Natural killer cell (primary cell): ENCODE measurements at regions not wholly inside any gene's neighbourhood (a gene's known extent, or its start where the extent isn't known, plus 50 kb on each side); places are given as distances from the start of the nearest gene placed in this dataset.

Source experiments
- ATAC-seq, 3 donors: fragments of 150-1000 bp in 2 of 3; fragments of 200-7000 bp in 1 of 3; cut with Tn5 transposase; 1 replicate in 1 of 3; 2 replicates in 2 of 3; pipeline ENCODE4 v1.10.0; 2021; ENCODE audit warnings: mild to moderate bottlenecking in 2 of 3, moderate library complexity in 2 of 3
- DNase-seq, 2 donors: peaks; one replicate each; pipeline versions ENCODE4 v3.0.0 to v3.0.0-alpha.2; 2013 to 2021; ENCODE audit warnings: mixed read lengths in 1 of 2
- H3K27ac ChIP-seq: one replicate; pipeline ENCODE4 v1.5.1; 2013; ENCODE audit warnings: mild to moderate bottlenecking, low read length
- H3K27me3 ChIP-seq: one replicate; pipeline ENCODE4 v1.6.1; 2013; ENCODE audit warnings: low read length; ENCODE audit not compliant: control insufficient read depth, insufficient read depth
- H3K36me3 ChIP-seq: one replicate; pipeline ENCODE4 v1.6.1; 2013; ENCODE audit warnings: low read length; ENCODE audit not compliant: control insufficient read depth, insufficient read depth
- H3K4me1 ChIP-seq: one replicate; pipeline ENCODE4 v1.6.1; 2013; ENCODE audit warnings: low read length; ENCODE audit not compliant: control insufficient read depth, insufficient read depth
- H3K4me3 ChIP-seq: one replicate; pipeline ENCODE4 v1.5.1; 2013; ENCODE audit warnings: low read length
- H3K9me3 ChIP-seq: one replicate; pipeline ENCODE4 v1.6.1; 2013; ENCODE audit warnings: low read length; ENCODE audit not compliant: control insufficient read depth, insufficient read depth
- H3K27ac Mint-ChIP-seq, 2 donors: one replicate each; pipeline ENCODE4 v1.8.0; 2022; ENCODE audit warnings: mild to moderate bottlenecking in 2 of 2, mixed read lengths in 2 of 2, moderate library complexity in 1 of 2
- H3K27me3 Mint-ChIP-seq, 2 donors: one replicate each; pipeline ENCODE4 v1.8.0; 2022; ENCODE audit warnings: low read depth in 2 of 2, mixed read lengths in 2 of 2
- H3K36me3 Mint-ChIP-seq: one replicate; pipeline ENCODE4 v1.8.0; 2022; ENCODE audit warnings: mixed read lengths
- H3K4me1 Mint-ChIP-seq, 2 donors: one replicate each; pipeline ENCODE4 v1.8.0; 2022; ENCODE audit warnings: mixed read lengths in 2 of 2
- H3K4me3 Mint-ChIP-seq: one replicate; pipeline ENCODE4 v1.8.0; 2022; ENCODE audit warnings: mild to moderate bottlenecking, moderate library complexity, mixed read lengths
- H3K9me3 Mint-ChIP-seq, 2 donors: one replicate each; pipeline ENCODE4 v1.8.0; 2022; ENCODE audit warnings: mixed read lengths in 2 of 2
- CTCF ChIP-seq: fragments of 200-600 bp; IDR thresholded peaks from one replicate; pipeline ENCODE4 v1.8.0; 2022; ENCODE audit warnings: antibody characterized with exemption
- WGBS: methylation state at CpG from one replicate; pipeline ENCODE4 v1.1.7; 2013; ENCODE audit warnings: missing lambda C conversion rate; ENCODE audit not compliant: insufficient coverage; 5-methylcytosine and 5-hydroxymethylcytosine counted together
- intact Hi-C: fragments of 100-400 bp; cut with micrococcal nuclease; formaldehyde crosslinking; loops from one replicate; pipeline ENCODE4 v1.14.2; 2022

GRCh38 chr2:236857246-236857645 is 228.4 kb upstream of the COPS8 start:
- Mint-ChIP-seq H3K27me3 (peaks cover 0 to 7% of the 10 kb centered on the region in 2 donors), H3K27ac (no peak overlapping the region), H3K9me3 (no peaks in the 10 kb centered on the region), H3K4me1 (no peaks in the 10 kb centered on the region), H3K4me3 (no peak overlapping the region), H3K36me3 (no peaks in the 10 kb centered on the region)
- Histone ChIP-seq H3K36me3 (no peaks in the 10 kb centered on the region), H3K4me3 (no peak overlapping the region), H3K4me1 (no peaks in the 10 kb centered on the region), H3K27me3 (no peaks in the 10 kb centered on the region), H3K9me3 (no peaks in the 10 kb centered on the region), H3K27ac (no peak overlapping the region)
- DNase-seq (no peak), ATAC-seq (no peak)
- TF ChIP-seq CTCF, result no peak
- intact Hi-C loops, result no loop called here
- WGBS, result 80% methylated on average over 10 of the region's 10 CpGs

GRCh38 chr2:236857781-236858180 is 227.9 kb upstream of the COPS8 start:
- Histone ChIP-seq H3K9me3 (no peaks in the 10 kb centered on the region), H3K4me1 (no peaks in the 10 kb centered on the region), H3K27ac (no peak overlapping the region), H3K4me3 (no peak overlapping the region), H3K27me3 (no peaks in the 10 kb centered on the region), H3K36me3 (no peaks in the 10 kb centered on the region)
- 91% methylated on average over 7 of the region's 7 CpGs for WGBS
- Mint-ChIP-seq H3K36me3 (no peaks in the 10 kb centered on the region), H3K9me3 (no peaks in the 10 kb centered on the region), H3K27me3 (peaks cover 4 to 10% of the 10 kb centered on the region in 2 donors), H3K4me1 (no peaks in the 10 kb centered on the region), H3K4me3 (no peak overlapping the region), H3K27ac (no peak overlapping the region)
- intact Hi-C loops, result no loop called here
- DNase-seq (no peak), ATAC-seq (no peak)
- TF ChIP-seq CTCF, result no peak

DNA sequence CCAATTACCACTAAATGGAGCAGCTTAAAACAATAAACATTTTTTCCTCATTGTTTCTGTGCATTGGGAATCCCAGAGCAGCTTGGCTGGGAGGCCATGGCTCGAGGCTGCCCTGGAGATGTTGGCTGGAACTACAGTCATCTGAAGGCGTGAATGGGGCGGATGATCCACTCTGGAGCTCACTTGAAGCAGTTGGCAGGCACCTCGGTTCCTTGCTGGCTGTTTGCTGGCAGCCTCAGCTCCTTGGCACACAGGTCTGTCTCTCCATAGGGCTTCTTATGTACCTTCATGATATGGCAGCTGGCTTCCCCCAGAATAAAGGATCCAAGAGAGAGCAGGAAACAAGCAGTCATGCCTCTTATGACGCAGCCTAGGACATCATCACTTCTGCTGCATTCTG is 227.0 kb upstream of the COPS8 start:
- 78% methylated on average over 5 of the region's 5 CpGs for WGBS
- H3K4me1 Mint-ChIP-seq, result no peaks in the 10 kb centered on the region
- no peak for DNase-seq

More for the DNA sequence above, 227.0 kb upstream of the COPS8 start:
- H3K9me3 ChIP-seq, result no peaks in the 10 kb centered on the region
- no peak overlapping the region for H3K27ac ChIP-seq
- no peak overlapping the region for H3K4me3 Mint-ChIP-seq
- H3K27me3 Mint-ChIP-seq, result peaks cover 4 to 14% of the 10 kb centered on the region in 2 donors
- no peaks in the 10 kb centered on the region for H3K4me1 ChIP-seq
- H3K36me3 ChIP-seq, result no peaks in the 10 kb centered on the region
- H3K27me3 ChIP-seq, result no peaks in the 10 kb centered on the region
- H3K27ac Mint-ChIP-seq, result no peak overlapping the region
- no peak for ATAC-seq
- no peak for TF ChIP-seq CTCF
- H3K4me3 ChIP-seq, result no peak overlapping the region
- intact Hi-C loops, result no loop called here
- H3K9me3 Mint-ChIP-seq, result no peaks in the 10 kb centered on the region
- H3K36me3 Mint-ChIP-seq, result no peaks in the 10 kb centered on the region
